ENCODE measurements at regions not wholly inside any gene's neighbourhood (a gene's known extent, or its start where the extent isn't known, plus 50 kb on each side); places are given as distances from the start of the nearest gene placed in this dataset.

- intact Hi-C loops (cut with DNase I), result no loop called here
- H3K27me3 ChIP-seq, result no peaks in the 10 kb centered on the region
- WGBS, 3 donors, result 93 to 95% (median 93%) methylated on average over 3 of the region's 3 CpGs
- DNase-seq, result no peak
- TF ChIP-seq EP300 (IDR thresholded peaks at IDR 0.05) (no peak), POLR2A (IDR thresholded peaks at IDR 0.05) (no peak), CTCF (IDR thresholded peaks at IDR 0.05) (no peak)
- no peak overlapping the region for H3K27ac ChIP-seq
- no peaks in the 10 kb centered on the region for H3K36me3 ChIP-seq
- no peak overlapping the region for H3K4me3 ChIP-seq
- peaks cover 4% of the 10 kb centered on the region for H3K4me1 ChIP-seq (ENCODE audit: insufficient read depth)
- no peaks in the 10 kb centered on the region for H3K9me3 ChIP-seq
Measured at GRCh38 chr12:105977236-105977635, 161.5 kb downstream of the NUAK1 start.

GRCh38 chr12:105977652-105978051, 161.1 kb downstream of the NUAK1 start:
- Histone ChIP-seq H3K4me3 (no peak overlapping the region), H3K27me3 (no peaks in the 10 kb centered on the region), H3K27ac (no peak overlapping the region), H3K4me1 (ENCODE audit: insufficient read depth) (peaks cover 6% of the 10 kb centered on the region), H3K36me3 (no peaks in the 10 kb centered on the region), H3K9me3 (no peaks in the 10 kb centered on the region)
- intact Hi-C loops (cut with DNase I), result no loop called here
- 67 to 87% (median 84%) methylated on average over 1 of the region's 1 CpG for WGBS, 3 donors
- TF ChIP-seq CTCF (IDR thresholded peaks at IDR 0.05), result no peak
- no peak for TF ChIP-seq EP300 (IDR thresholded peaks at IDR 0.05)
- no peak for TF ChIP-seq POLR2A (IDR thresholded peaks at IDR 0.05)
- DNase-seq, result no peak

DNA sequence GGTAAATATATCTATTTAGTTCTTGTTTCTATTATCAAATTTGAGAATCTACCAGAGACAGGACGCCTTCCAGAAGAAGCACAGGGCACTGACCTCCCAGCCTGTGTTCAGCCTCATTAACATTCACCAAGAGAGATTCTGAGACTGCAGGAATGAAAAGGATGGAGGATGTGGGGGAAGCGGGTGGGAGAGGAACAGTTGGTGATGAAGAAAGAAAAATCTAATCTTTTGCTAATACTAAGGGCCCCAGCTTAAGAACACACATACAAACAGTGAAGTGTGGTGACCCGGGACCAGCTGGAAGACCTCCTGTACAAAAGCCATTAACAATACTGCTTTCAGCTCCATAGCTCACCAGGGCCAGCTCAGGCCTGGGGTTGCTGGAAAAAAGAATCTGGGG, 160.5 kb downstream of the NUAK1 start:
- H3K4me1 ChIP-seq (ENCODE audit: insufficient read depth), result peaks cover 6% of the 10 kb centered on the region
- no peaks in the 10 kb centered on the region for H3K36me3 ChIP-seq
- intact Hi-C loops (cut with DNase I), result no loop called here
- no peak for DNase-seq
- no peaks in the 10 kb centered on the region for H3K27me3 ChIP-seq
- TF ChIP-seq CTCF (IDR thresholded peaks at IDR 0.05), result no peak
- no peak for TF ChIP-seq EP300 (IDR thresholded peaks at IDR 0.05)
- TF ChIP-seq POLR2A (IDR thresholded peaks at IDR 0.05), result no peak
- no peaks in the 10 kb centered on the region for H3K9me3 ChIP-seq
- no peak overlapping the region for H3K4me3 ChIP-seq
- 80 to 88% (median 83%) methylated on average over 3 of the region's 3 CpGs for WGBS, 3 donors
- H3K27ac ChIP-seq, result no peak overlapping the region

- peaks cover 6% of the 10 kb centered on the region for H3K4me1 ChIP-seq (ENCODE audit: insufficient read depth)
- no peaks in the 10 kb centered on the region for H3K27me3 ChIP-seq
- no peak overlapping the region for H3K4me3 ChIP-seq
- no peak overlapping the region for H3K27ac ChIP-seq
- TF ChIP-seq EP300 (IDR thresholded peaks at IDR 0.05), result no peak
- TF ChIP-seq CTCF (IDR thresholded peaks at IDR 0.05), result no peak
- TF ChIP-seq POLR2A (IDR thresholded peaks at IDR 0.05), result no peak
- DNase-seq, result no peak
- intact Hi-C loops (cut with DNase I), result no loop called here
- no peaks in the 10 kb centered on the region for H3K9me3 ChIP-seq
- no peaks in the 10 kb centered on the region for H3K36me3 ChIP-seq
- 50 to 59% (median 52%) methylated on average over 3 of the region's 3 CpGs for WGBS, 3 donors
Measured at GRCh38 chr12:105978686-105979085, 160.1 kb downstream of the NUAK1 start.

DNA sequence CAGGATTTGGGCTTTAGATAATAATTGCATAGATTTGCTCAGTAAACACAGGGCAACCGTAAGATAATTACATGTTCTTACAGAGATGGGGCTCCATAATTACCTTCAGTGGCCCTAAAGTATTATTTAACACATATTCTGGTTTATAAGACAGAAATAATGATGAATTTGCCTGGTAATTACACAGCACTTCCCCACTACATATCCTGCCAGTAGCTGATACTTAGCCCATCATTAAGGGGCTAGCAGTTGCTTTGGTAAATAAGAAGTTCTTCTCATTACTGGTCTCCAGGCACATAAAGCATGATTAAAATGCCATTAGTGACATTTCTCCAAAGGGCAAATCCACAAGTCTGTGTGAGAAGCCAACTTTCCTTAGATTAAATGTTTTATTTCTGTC, 158.7 kb downstream of the NUAK1 start:
- Histone ChIP-seq H3K27ac (no peak overlapping the region), H3K27me3 (no peaks in the 10 kb centered on the region), H3K36me3 (no peaks in the 10 kb centered on the region), H3K4me3 (no peak overlapping the region), H3K9me3 (no peaks in the 10 kb centered on the region), H3K4me1 (ENCODE audit: insufficient read depth) (peaks cover 6% of the 10 kb centered on the region)
- TF ChIP-seq EP300 (IDR thresholded peaks at IDR 0.05), result no peak
- WGBS, 3 donors, result 91 to 97% (median 97%) methylated on average over 1 of the region's 1 CpG
- intact Hi-C loops (cut with DNase I), result no loop called here
- no peak for DNase-seq

Data from ovary (tissue), 7 donors.